Activated naive CD8-positive, alpha-beta T cell (primary cell): ENCODE measurements at regions not wholly inside any gene's neighbourhood (a gene's known extent, or its start where the extent isn't known, plus 50 kb on each side); places are given as distances from the start of the nearest gene placed in this dataset.
"Not testable (repeated sequence)": the region's sequence is repeated elsewhere in the genome, so short reads cannot be mapped to it uniquely, and the experiment has no call there.

Experiments
- H3K27ac Mint-ChIP-seq: one replicate; pipeline ENCODE4 v1.8.0; 2021; ENCODE audit warnings: mixed read lengths
- H3K27me3 Mint-ChIP-seq: one replicate; pipeline ENCODE4 v1.8.0; 2021; ENCODE audit warnings: mixed read lengths
- H3K36me3 Mint-ChIP-seq: one replicate; pipeline ENCODE4 v1.8.0; 2021; ENCODE audit warnings: mixed read lengths
- H3K4me1 Mint-ChIP-seq: one replicate; pipeline ENCODE4 v1.8.0; 2021; ENCODE audit warnings: low read depth, mixed read lengths
- H3K4me3 Mint-ChIP-seq: one replicate; pipeline ENCODE4 v1.8.0; 2021; ENCODE audit warnings: mild to moderate bottlenecking, mixed read lengths
- H3K9me3 Mint-ChIP-seq: one replicate; pipeline ENCODE4 v1.8.0; 2021; ENCODE audit warnings: low read depth, mixed read lengths

DNA sequence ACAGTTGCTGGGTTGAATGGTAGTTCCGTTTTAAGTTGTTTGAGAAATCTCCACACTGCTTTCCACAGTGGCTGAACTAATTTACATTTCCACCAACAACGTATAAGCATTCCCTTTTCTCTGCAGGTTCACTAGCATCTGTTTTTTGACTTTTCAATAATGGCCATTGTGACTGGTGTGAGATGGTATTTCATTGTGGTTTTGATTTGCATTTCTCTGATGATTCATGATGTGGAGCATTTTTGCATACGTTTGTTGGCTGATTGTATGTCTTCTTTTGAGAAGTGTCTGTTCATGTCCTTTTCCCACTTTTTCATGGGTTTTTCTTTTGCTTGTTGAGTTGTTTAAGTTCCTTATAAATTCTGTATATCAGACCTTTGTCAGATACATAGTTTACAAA lies 150.2 kb upstream of the MAP3K1 start:
- not testable (repeated sequence) for H3K36me3 Mint-ChIP-seq, H3K27ac Mint-ChIP-seq, H3K27me3 Mint-ChIP-seq, H3K9me3 Mint-ChIP-seq, H3K4me3 Mint-ChIP-seq
- H3K4me1 Mint-ChIP-seq = peaks cover 18% of the 10 kb centered on the region

DNA sequence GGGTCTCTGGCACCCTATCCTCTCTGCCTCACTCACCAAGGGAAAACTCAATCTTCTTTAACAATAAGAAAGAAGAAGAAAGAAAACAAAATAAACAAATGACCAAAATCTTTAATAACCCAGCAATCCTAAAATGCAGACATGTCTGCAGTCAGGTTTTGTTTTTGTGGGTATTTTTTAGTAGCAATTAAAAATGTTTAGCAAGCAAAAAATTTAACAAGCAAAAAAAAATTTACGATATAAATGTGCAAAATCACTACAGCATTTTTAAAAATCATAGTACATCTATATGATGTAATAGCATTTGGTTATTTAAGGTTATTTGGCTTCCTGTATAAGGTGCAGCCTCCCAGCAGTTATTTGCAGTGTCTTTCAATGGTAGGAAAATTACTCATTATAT lies 151.3 kb upstream of the MAP3K1 start:
- H3K4me3 Mint-ChIP-seq = no peak overlapping the region
- no peak overlapping the region for H3K27ac Mint-ChIP-seq

DNA sequence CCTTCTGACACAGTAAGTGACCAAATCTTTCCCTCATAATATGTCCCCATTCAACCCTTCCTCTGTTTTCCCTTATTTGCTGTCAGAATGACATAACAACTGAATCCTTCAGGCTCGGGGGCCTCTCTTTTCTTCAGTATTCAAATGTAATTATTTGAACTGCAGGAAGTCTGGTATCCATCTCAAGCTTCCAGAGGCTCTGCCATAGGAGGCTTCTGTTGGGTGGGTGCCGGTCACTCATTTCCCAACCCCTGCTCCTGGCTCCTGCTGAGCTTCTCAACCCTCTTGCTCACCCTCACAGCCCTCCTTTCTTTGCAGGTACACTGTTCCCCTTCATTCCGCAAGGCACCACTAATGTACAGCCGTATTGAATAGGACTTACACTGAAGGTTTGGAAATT lies 151.8 kb upstream of the MAP3K1 start:
- Mint-ChIP-seq H3K36me3 (peaks cover 5% of the 10 kb centered on the region), H3K9me3 (peaks cover 6% of the 10 kb centered on the region), H3K27ac (no peak overlapping the region), H3K27me3 (no peaks in the 10 kb centered on the region), H3K4me3 (no peak overlapping the region), H3K4me1 (peaks cover 4% of the 10 kb centered on the region)

More for the DNA sequence above, 151.3 kb upstream of the MAP3K1 start:
- Mint-ChIP-seq H3K36me3 (peaks cover 5% of the 10 kb centered on the region), H3K4me1 (peaks cover 9% of the 10 kb centered on the region), H3K27me3 (no peaks in the 10 kb centered on the region), H3K9me3 (peaks cover 6% of the 10 kb centered on the region)

DNA sequence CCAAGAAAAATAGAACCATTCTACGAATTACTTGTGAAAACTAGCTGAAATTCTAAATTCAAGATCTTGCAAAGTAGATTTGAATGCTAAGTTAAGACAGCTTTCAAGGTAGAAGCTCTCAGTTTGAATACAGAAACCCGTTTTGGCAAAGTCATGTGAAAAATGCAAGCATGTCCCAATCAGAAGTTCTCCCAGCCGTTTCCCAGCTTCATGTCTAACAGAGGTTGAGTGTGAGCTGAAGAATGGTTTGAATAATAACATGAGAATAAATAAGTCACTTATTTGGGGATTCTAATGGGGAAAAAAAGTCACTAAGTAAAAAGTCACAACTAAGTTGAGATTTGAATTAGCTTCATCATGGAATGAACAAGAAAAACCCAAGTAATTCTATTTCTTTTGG lies 152.5 kb upstream of the MAP3K1 start:
- Mint-ChIP-seq H3K9me3 (peaks cover 6% of the 10 kb centered on the region), H3K4me3 (no peak overlapping the region), H3K4me1 (peaks cover 4% of the 10 kb centered on the region)

DNA sequence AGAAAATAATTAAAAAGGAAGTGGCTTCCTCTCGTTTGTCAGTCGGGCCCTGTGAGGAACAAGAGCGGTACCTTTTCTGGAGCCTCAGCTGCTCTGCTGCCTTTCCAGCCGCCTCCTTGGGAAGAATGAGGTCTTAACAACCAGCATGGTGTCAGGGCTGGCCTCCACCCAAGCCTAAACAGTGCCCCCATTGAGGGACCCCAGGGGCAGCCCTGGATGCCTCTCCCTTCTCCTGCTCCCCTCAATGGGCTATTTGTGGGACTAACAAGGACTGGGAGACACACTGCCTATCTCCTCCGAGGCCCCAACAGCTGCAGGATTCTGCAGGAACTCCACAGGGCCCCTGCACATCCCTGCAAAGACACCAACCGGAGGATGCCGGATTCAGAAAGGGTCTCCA lies 155.4 kb upstream of the MAP3K1 start:
- H3K9me3 Mint-ChIP-seq = peaks cover under 1% of the 10 kb centered on the region
- no peak overlapping the region for H3K4me3 Mint-ChIP-seq
- H3K27ac Mint-ChIP-seq = no peak overlapping the region
- peaks cover 2% of the 10 kb centered on the region for H3K36me3 Mint-ChIP-seq
- H3K4me1 Mint-ChIP-seq = peaks cover 4% of the 10 kb centered on the region
- H3K27me3 Mint-ChIP-seq = no peaks in the 10 kb centered on the region

More for the DNA sequence above, 152.5 kb upstream of the MAP3K1 start:
- no peaks in the 10 kb centered on the region for H3K27me3 Mint-ChIP-seq
- no peak overlapping the region for H3K27ac Mint-ChIP-seq
- peaks cover 5% of the 10 kb centered on the region for H3K36me3 Mint-ChIP-seq

DNA sequence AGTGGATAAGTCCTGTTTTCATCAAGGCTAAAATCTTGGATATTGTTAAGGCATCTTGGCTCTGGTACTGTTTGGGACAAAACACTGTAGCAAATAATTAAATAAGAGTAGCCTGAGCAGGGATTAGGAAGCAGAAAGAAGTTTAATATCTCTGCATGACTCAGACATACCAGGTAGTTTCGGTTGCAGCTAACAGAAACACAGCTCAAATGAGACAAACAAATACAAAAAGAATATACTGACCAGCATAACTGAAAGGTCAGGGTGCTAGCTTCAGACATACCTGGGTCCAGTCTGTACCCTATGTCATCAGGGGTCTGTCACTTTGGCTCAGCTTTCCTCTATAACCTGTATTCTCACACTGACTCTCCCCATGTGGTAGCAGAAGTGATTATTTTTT lies 156.4 kb upstream of the MAP3K1 start:
- H3K4me3 Mint-ChIP-seq = no peak overlapping the region
- H3K36me3 Mint-ChIP-seq = peaks cover 2% of the 10 kb centered on the region
- H3K27ac Mint-ChIP-seq = no peak overlapping the region
- H3K9me3 Mint-ChIP-seq = no peaks in the 10 kb centered on the region
- H3K27me3 Mint-ChIP-seq = no peaks in the 10 kb centered on the region
- peaks cover 4% of the 10 kb centered on the region for H3K4me1 Mint-ChIP-seq

DNA sequence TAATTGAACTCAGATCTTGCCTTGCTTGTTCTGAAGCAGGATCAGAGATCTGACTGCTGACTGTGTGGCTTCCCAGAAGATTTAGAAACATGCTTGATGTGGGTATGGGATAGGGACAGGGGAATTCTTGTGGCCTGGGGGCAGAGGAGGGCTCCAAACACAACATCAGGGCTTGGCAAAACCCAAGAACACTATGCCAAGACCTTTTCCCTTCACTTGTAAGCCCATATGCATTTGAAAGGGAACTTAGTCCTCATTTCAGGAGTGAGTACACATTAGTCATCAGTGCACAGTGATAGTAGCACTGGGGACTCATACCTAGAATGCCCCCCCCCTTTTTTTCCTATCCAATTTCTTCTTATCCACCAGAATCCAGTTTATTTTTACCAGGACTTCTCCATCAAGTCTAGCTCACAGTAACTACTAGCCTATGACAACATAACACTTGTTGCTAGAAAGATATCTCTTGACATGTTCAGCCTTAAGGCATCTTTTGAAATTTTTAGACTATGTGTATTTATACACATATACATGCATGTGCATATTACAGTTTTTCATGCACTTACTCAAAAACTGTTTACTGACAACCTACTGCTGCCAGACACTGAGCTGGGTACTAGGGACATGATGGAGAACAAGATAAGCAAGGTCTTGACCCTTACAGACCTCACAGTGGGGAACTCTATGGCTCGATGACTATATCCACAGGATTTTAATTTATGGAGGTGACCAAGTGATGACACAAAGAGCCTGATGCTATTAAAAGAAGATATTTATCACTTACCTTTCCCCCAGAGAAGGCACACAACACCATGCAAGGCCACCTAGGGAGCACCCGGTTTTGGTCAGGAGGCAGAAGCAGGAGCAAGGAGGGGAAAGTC lies 158.3 kb upstream of the MAP3K1 start:
- H3K36me3 Mint-ChIP-seq = no peaks in the 10 kb centered on the region
- no peaks in the 10 kb centered on the region for H3K27me3 Mint-ChIP-seq
- H3K27ac Mint-ChIP-seq = no peak overlapping the region
- no peaks in the 10 kb centered on the region for H3K9me3 Mint-ChIP-seq
- H3K4me3 Mint-ChIP-seq = no peak overlapping the region
- peaks cover 3% of the 10 kb centered on the region for H3K4me1 Mint-ChIP-seq

DNA sequence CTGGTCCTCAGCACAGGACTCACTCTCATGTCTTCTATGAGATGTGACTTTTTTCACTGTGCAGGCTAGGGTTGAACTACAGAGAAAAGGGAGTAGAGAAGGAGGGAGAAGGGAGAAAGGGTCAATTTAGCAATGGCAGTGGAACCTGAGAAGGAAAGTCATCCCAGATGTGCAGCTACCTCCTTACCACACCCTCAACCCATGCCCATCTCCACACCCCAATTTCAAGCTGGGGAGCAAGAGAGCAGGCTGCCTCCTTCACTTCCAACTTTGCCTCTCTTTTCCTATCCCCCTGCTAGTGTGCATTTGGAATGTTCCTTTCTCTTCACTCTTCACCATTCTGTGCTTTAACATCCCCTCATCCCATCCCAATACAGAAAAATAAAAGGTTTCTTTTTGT lies 163.5 kb upstream of the MAP3K1 start:
- Mint-ChIP-seq H3K27ac (no peak overlapping the region), H3K27me3 (no peaks in the 10 kb centered on the region), H3K4me1 (peaks cover 18% of the 10 kb centered on the region), H3K36me3 (no peaks in the 10 kb centered on the region), H3K4me3 (no peak overlapping the region), H3K9me3 (no peaks in the 10 kb centered on the region)

DNA sequence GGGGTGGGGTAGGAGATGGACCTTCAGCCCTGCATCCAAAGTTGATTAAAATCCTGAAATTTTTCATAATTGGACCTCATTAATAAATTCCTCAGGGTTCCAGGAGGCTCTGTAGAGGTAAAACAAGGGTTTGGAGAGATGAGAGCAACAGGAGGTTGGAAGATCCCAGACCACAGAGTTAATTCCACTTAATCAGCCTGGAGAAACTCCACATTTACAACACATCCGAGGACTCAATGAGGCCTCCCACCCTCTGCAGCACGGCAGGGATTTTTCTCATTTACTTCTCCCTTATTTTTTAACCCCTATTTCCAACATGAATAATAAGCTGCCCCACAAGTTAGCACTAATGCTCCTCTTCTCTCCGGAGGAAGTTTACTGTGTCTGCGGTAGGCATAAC lies 165.0 kb upstream of the MAP3K1 start:
- Mint-ChIP-seq H3K27ac (no peak overlapping the region), H3K9me3 (no peaks in the 10 kb centered on the region), H3K4me3 (no peak overlapping the region), H3K36me3 (no peaks in the 10 kb centered on the region), H3K27me3 (no peaks in the 10 kb centered on the region), H3K4me1 (peaks cover 19% of the 10 kb centered on the region)

DNA sequence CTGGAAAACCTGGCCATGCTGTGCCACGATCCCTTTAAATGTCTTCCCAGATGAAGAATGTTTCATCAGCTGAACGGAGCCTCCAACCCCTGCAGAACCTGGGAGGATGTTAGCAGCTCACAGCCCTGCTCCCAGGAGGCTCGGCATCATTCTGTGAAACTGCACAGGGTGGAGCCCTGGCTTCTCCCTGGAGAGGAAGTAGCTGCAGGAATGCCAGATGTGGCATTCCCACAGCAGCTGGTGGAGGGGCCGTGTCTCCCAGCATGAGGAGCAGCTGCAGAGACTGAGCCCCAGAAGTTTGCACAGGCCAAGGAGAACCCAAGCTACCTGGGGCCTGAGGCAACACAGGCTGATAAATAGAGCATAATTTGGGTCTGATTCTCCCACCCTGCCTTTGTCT lies 165.8 kb upstream of the MAP3K1 start:
- H3K9me3 Mint-ChIP-seq = no peaks in the 10 kb centered on the region
- peaks cover 19% of the 10 kb centered on the region for H3K4me1 Mint-ChIP-seq
- H3K4me3 Mint-ChIP-seq = no peak overlapping the region
- H3K36me3 Mint-ChIP-seq = no peaks in the 10 kb centered on the region
- H3K27me3 Mint-ChIP-seq = no peaks in the 10 kb centered on the region
- H3K27ac Mint-ChIP-seq = no peak overlapping the region

DNA sequence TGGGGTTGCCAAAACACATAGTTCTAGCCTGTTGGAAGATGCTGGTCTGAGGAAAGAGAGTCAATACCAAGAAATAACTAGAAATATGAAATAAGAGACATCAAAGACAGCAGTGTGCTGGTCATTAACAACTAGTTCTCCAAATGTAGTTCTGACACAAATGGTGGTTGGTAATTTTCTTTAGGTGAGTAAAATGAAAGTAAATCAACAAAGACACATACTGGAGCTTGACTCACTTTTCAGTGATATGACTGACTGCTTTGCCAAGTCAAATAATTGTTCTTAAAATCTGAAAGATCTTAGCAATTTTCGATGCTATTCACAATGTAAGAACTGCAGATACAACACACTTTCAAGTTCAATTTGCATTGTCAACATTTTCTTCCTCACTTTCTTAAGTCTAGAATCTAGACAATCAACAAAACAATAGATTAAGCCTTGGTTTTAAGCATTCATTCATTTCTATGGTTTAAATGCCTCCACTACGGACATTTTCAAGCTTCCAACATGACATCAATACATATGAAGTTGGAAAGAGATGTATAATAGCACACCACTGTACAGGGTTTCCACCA lies 166.8 kb upstream of the MAP3K1 start:
- Mint-ChIP-seq H3K9me3 (no peaks in the 10 kb centered on the region), H3K36me3 (no peaks in the 10 kb centered on the region), H3K27me3 (no peaks in the 10 kb centered on the region), H3K27ac (no peak overlapping the region), H3K4me3 (no peak overlapping the region), H3K4me1 (peaks cover 19% of the 10 kb centered on the region)

DNA sequence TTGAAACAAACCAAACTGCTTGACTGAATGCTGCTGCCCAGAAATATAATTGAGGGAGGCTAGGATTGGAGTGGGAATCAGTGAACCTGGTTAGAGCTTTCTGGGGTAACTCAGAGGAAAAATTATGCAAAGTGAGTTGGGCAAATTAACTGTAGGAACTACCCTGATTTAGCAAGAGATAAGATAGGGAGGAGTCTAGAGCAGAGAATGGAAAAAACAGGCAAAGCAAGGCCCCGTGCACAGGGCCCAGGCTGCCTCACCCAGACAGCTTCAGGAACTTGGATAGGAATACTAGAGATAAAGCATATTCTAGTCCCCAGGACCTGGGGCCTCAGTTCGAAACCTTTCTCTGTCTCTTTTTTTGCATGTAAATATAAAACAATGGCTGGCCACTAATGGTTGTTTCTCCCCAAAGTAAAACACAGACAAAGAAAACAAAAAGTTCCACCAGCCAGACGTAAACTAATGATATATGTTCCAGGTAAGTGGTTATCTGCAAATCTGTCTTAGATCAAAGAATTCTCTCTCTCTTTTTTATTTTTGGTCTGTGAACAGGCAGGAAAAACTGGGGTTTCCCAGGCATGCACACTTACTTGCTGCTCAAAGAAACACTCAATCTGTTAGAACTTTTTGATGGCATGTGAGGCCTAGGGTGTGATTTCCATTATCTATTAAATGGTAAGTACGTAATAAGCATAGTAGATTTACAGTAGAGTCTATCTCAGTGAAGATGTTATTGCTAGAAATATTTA lies 168.1 kb upstream of the MAP3K1 start:
- H3K36me3 Mint-ChIP-seq = no peaks in the 10 kb centered on the region
- no peak overlapping the region for H3K4me3 Mint-ChIP-seq
- H3K27ac Mint-ChIP-seq = no peak overlapping the region
- peaks cover 19% of the 10 kb centered on the region for H3K4me1 Mint-ChIP-seq
- H3K9me3 Mint-ChIP-seq = no peaks in the 10 kb centered on the region
- no peaks in the 10 kb centered on the region for H3K27me3 Mint-ChIP-seq

DNA sequence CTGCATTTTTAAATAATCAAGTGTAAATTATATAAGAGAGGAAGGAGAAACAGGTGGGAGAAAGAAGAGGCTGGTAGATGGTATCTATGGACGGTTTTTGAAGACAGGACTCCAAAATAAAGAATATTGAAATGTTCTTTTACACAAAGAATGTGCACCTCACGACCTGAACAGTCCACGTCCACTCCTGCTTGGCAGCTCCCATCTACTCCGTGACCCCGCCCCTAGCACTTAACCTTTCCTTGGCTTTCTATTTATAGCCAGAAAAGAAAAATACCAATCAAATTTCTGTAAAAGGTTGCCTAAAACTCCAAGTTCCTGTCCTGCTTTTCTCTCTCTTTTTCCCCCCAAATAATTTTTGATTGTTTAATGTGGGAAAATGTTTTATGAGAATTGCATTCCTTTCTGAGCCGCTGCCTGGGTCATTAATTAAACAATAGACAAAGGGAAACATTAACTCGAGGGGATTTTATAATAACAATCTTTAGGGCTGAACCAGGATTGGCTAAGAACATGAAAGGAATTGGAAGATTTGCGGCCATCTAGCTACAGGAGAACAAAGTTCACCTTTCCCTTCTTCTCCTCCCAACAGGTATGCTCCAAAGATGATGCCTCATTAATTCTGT lies 173.6 kb upstream of the MAP3K1 start:
- Mint-ChIP-seq H3K36me3 (no peaks in the 10 kb centered on the region), H3K27ac (no peak overlapping the region), H3K4me3 (no peak overlapping the region), H3K27me3 (no peaks in the 10 kb centered on the region), H3K9me3 (no peaks in the 10 kb centered on the region), H3K4me1 (peaks cover under 1% of the 10 kb centered on the region)

DNA sequence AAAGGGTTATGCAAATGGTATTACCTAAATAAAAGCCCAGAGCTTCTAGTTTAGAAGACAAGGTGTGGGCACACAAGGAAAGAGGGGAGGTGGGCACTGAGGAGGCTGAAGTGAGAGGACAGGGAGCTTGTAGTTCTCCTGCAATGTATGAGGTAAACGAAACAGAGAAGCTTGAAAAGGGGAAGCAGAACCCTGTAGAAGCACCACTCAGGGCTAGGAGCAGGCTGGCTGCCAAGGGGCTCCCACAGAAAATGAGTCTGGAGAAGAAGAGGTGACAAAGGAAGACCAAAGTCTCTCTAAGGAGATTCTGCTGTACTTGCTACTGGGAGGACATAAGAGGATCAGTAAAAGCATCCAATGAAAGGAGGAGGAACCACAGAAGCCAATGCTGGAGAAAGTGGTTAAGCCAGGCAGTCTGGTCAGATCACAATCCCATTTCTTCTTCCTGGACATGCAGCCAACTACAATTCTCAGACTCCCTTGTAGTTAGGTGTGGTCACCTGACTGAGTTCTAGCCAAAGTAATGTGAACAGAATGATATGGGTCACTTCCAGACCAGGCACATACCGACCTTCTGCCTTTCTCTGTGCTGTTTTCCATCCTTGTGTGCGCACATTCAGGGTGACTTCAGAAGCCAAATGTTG lies 174.5 kb upstream of the MAP3K1 start:
- no peak overlapping the region for H3K27ac Mint-ChIP-seq
- no peaks in the 10 kb centered on the region for H3K4me1 Mint-ChIP-seq
- H3K27me3 Mint-ChIP-seq = no peaks in the 10 kb centered on the region
- no peaks in the 10 kb centered on the region for H3K9me3 Mint-ChIP-seq
- H3K36me3 Mint-ChIP-seq = no peaks in the 10 kb centered on the region
- H3K4me3 Mint-ChIP-seq = no peak overlapping the region
